ENCODE measurements at regions not wholly inside any gene's neighbourhood (a gene's known extent, or its start where the extent isn't known, plus 50 kb on each side); places are given as distances from the start of the nearest gene placed in this dataset.

DNA sequence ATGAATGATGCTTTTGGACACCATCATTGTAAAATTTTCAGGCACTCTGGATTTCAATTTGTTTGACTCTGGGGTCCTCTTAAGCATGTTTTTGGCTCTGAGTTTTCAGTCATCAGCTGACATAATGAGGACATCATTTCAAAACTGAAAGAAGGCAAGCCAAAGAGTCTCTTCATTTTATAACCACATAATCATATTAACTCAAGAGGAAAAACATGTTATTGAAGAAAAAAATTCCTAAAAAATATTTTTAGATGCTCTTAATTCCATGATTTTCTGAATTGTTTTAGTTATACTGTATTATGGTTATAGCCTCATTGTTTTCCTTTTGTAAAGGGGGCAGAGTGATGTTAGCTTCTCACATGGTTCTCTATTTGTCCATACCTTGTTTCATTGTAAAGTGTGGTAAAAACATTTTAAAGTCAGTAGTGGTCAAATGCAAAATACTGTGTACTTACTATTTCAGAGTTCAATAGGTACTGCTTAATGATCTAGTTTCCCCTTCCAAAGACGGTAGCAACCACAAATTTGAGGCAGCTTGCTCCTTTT, 472.1 kb downstream of the DMRT2 start:
- TF ChIP-seq, protein P1, sequence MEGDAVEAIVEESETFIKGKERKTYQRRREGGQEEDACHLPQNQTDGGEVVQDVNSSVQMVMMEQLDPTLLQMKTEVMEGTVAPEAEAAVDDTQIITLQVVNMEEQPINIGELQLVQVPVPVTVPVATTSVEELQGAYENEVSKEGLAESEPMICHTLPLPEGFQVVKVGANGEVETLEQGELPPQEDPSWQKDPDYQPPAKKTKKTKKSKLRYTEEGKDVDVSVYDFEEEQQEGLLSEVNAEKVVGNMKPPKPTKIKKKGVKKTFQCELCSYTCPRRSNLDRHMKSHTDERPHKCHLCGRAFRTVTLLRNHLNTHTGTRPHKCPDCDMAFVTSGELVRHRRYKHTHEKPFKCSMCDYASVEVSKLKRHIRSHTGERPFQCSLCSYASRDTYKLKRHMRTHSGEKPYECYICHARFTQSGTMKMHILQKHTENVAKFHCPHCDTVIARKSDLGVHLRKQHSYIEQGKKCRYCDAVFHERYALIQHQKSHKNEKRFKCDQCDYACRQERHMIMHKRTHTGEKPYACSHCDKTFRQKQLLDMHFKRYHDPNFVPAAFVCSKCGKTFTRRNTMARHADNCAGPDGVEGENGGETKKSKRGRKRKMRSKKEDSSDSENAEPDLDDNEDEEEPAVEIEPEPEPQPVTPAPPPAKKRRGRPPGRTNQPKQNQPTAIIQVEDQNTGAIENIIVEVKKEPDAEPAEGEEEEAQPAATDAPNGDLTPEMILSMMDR (IDR thresholded peaks at IDR 0.05; ENCODE audit: insufficient read depth, low read depth, low read length, missing control alignments) = no peak
- DNase-seq (ENCODE audit: low read depth) = no peak
- H3K4me3 ChIP-seq (ENCODE audit: low read length) = no peak overlapping the region

GRCh38 chr9:1528456-1528855, 478.3 kb downstream of the DMRT2 start:
- TF ChIP-seq, protein P1 (IDR thresholded peaks at IDR 0.05; ENCODE audit: insufficient read depth, low read depth, low read length, missing control alignments) = no peak
- no peak overlapping the region for H3K4me3 ChIP-seq (ENCODE audit: low read length)
- DNase-seq (ENCODE audit: low read depth) = no peak

GRCh38 chr9:1530696-1531095, 480.5 kb downstream of the DMRT2 start:
- DNase-seq (ENCODE audit: low read depth) = no peak
- TF ChIP-seq, protein P1 (IDR thresholded peaks at IDR 0.05; ENCODE audit: insufficient read depth, low read depth, low read length, missing control alignments) = no peak
- no peak overlapping the region for H3K4me3 ChIP-seq (ENCODE audit: low read length)

GRCh38 chr9:1531424-1531823, 481.3 kb downstream of the DMRT2 start:
- no peak overlapping the region for H3K4me3 ChIP-seq (ENCODE audit: low read length)
- no peak for DNase-seq (ENCODE audit: low read depth)
- TF ChIP-seq, protein P1 (IDR thresholded peaks at IDR 0.05; ENCODE audit: insufficient read depth, low read depth, low read length, missing control alignments) = no peak

DNA sequence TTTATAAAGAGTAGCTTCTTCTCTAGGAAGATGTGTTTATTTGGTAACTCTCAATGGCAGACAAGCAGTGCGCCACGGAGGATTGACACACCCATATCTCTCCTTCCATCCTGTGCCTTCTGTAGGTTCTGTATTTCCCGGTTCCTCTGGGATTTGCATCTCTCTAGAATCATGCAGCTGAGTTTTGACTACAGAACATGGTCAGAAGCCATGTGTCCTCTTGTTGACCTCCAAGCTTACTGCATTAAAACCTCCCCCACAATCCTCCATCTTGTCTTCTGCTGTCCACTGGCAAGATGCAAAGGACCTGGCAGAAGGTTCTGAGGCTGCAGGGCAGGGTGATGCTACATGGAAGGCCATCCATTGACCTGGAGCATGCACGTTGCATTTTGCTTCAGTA, 482.0 kb downstream of the DMRT2 start:
- DNase-seq (ENCODE audit: low read depth) = no peak
- TF ChIP-seq, protein P1 (IDR thresholded peaks at IDR 0.05; ENCODE audit: insufficient read depth, low read depth, low read length, missing control alignments) = no peak
- H3K4me3 ChIP-seq (ENCODE audit: low read length) = no peak overlapping the region

DNA sequence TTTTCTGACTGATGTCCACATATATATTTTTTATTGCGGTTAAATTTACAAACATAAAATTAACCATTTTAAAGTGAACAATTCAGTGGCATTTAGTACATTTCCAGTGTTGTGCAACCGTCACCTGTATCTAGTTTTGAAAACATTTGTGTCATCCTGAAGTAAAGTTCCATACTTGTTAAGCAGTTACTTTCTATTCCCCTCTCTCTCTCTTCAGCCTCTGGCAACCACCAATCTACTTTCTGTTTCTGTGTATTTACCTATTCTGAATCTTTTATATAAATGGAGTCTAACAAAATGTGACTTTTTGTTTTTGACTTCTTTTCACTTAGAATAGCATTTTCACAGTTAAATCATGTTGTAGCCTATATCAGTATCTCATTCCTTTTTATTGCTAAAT, 480.1 kb upstream of the SMARCA2 start:
- DNase-seq (ENCODE audit: low read depth) = no peak
- TF ChIP-seq, protein P1 (IDR thresholded peaks at IDR 0.05; ENCODE audit: insufficient read depth, low read depth, low read length, missing control alignments) = no peak
- H3K4me3 ChIP-seq (ENCODE audit: low read length) = no peak overlapping the region

DNA sequence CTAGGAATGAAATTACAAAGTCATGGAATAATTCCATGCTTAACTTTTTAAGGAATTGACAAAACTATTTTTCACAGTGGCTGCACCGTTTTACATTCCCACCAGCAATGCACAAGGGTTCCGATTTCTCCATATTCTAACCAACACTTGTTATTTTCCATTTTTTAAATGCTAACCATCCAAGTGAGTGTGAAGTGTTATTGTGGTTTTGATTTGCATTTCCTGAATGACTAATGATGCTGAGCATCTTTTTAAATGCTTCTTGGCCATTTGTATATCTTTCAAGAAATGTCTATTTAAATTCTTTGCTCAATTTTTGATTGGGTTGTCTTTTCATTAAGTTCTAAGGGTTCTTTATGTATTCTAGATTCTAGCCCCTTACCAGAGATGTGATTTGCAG, 479.5 kb upstream of the SMARCA2 start:
- no peak for DNase-seq (ENCODE audit: low read depth)
- H3K4me3 ChIP-seq (ENCODE audit: low read length) = no peak overlapping the region
- TF ChIP-seq, protein P1 (IDR thresholded peaks at IDR 0.05; ENCODE audit: insufficient read depth, low read depth, low read length, missing control alignments) = no peak
